GM19238 (cell line): ENCODE measurements at regions not wholly inside any gene's neighbourhood (a gene's known extent, or its start where the extent isn't known, plus 50 kb on each side); places are given as distances from the start of the nearest gene placed in this dataset.

Source experiments
- DNase-seq: peaks from one replicate; pipeline ENCODE4 v3.0.0; 2011; ENCODE audit warnings: low spot score; ENCODE audit not compliant: insufficient read length

GRCh38 chr3:117644203-117644602 is 934.6 kb downstream of the TUSC7 start:
- no peak for DNase-seq

- no peak for DNase-seq
These were observed 936.1 kb downstream of the TUSC7 start for GRCh38 chr3:117645561-117646242.

GRCh38 chr3:117647435-117647834 is 937.9 kb downstream of the TUSC7 start:
- no peak for DNase-seq

- DNase-seq, result no peak
These were observed 941.7 kb downstream of the TUSC7 start for GRCh38 chr3:117651246-117651645.

- DNase-seq, result no peak
These were observed 946.8 kb downstream of the TUSC7 start for GRCh38 chr3:117656391-117656790.

- DNase-seq, result no peak
These were observed 947.7 kb downstream of the TUSC7 start for GRCh38 chr3:117657278-117657677.

- no peak for DNase-seq
These were observed 951.6 kb downstream of the TUSC7 start for GRCh38 chr3:117660941-117661817.

GRCh38 chr3:117661818-117662095 is 952.2 kb downstream of the TUSC7 start:
- no peak for DNase-seq

- DNase-seq, result no peak
These were observed 955.7 kb downstream of the TUSC7 start for GRCh38 chr3:117665296-117665695.

GRCh38 chr3:117666325-117666724 is 956.7 kb downstream of the TUSC7 start:
- DNase-seq, result no peak

GRCh38 chr3:117666812-117667211 is 957.2 kb downstream of the TUSC7 start:
- no peak for DNase-seq

GRCh38 chr3:117669774-117670173 is 960.2 kb downstream of the TUSC7 start:
- no peak for DNase-seq

- no peak for DNase-seq
These were observed 962.2 kb downstream of the TUSC7 start for GRCh38 chr3:117671722-117672318.

- DNase-seq, result no peak
These were observed 964.7 kb downstream of the TUSC7 start for GRCh38 chr3:117674321-117674720.

- DNase-seq, result no peak
These were observed 972.0 kb downstream of the TUSC7 start for GRCh38 chr3:117681619-117682018.

GRCh38 chr3:117687096-117687495 is 977.5 kb downstream of the TUSC7 start:
- no peak for DNase-seq

- DNase-seq, result no peak
These were observed 979.0 kb downstream of the TUSC7 start for GRCh38 chr3:117688583-117688982.

- no peak for DNase-seq
These were observed 981.9 kb downstream of the TUSC7 start for GRCh38 chr3:117691526-117691925.

- no peak for DNase-seq
These were observed 982.9 kb downstream of the TUSC7 start for GRCh38 chr3:117692416-117692995.

GRCh38 chr3:117695321-117695720 is 985.7 kb downstream of the TUSC7 start:
- no peak for DNase-seq

- DNase-seq, result no peak
These were observed 986.5 kb downstream of the TUSC7 start for GRCh38 chr3:117695871-117696645.
